Glomerular visceral epithelial cell (primary cell): ENCODE measurements at regions not wholly inside any gene's neighbourhood (a gene's known extent, or its start where the extent isn't known, plus 50 kb on each side); places are given as distances from the start of the nearest gene placed in this dataset.
"Not testable (repeated sequence)": the region's sequence is repeated elsewhere in the genome, so short reads cannot be mapped to it uniquely, and the experiment has no call there.

Source experiments
- DNase-seq: peaks from one replicate; pipeline ENCODE4 v3.0.0-alpha.2; 2016; ENCODE audit errors: extremely low spot score

GRCh38 chr7:32681174-32681518 lies 185.9 kb downstream of the AVL9 start:
- DNase-seq, result no peak

GRCh38 chr7:32680259-32681173 lies 185.2 kb downstream of the AVL9 start:
- DNase-seq, result no peak

- no peak for DNase-seq
These were observed 183.9 kb downstream of the AVL9 start for GRCh38 chr7:32679192-32679591.

GRCh38 chr7:32677593-32677992 lies 182.3 kb downstream of the AVL9 start:
- no peak for DNase-seq

GRCh38 chr7:32676249-32676941 lies 181.1 kb downstream of the AVL9 start:
- DNase-seq, result no peak

GRCh38 chr7:32673275-32673983 lies 178.1 kb downstream of the AVL9 start:
- no peak for DNase-seq

GRCh38 chr7:32670110-32671025 lies 175.1 kb downstream of the AVL9 start:
- DNase-seq, result peak; percentile 90

- peak; percentile 89 for DNase-seq
These were observed 174.0 kb downstream of the AVL9 start for GRCh38 chr7:32669173-32669870.

GRCh38 chr7:32668387-32669097 lies 173.3 kb downstream of the AVL9 start:
- DNase-seq, result peak; percentile 58

GRCh38 chr7:32667586-32667985 lies 172.3 kb downstream of the AVL9 start:
- not testable (repeated sequence) for DNase-seq

GRCh38 chr7:32663805-32664211 lies 168.5 kb downstream of the AVL9 start:
- DNase-seq, result not testable (repeated sequence)

- not testable (repeated sequence) for DNase-seq
These were observed 167.2 kb downstream of the AVL9 start for GRCh38 chr7:32662509-32662908.

GRCh38 chr7:32661929-32662328 lies 166.6 kb downstream of the AVL9 start:
- no peak for DNase-seq

GRCh38 chr7:32661501-32661900 lies 166.2 kb downstream of the AVL9 start:
- no peak for DNase-seq

GRCh38 chr7:32660936-32661335 lies 165.6 kb downstream of the AVL9 start:
- DNase-seq, result no peak

GRCh38 chr7:32659853-32660252 lies 164.6 kb downstream of the AVL9 start:
- DNase-seq, result no peak

GRCh38 chr7:32658467-32658869 lies 163.2 kb downstream of the AVL9 start:
- DNase-seq, result peak; percentile 10

- peak; percentile 68 for DNase-seq
These were observed 162.7 kb downstream of the AVL9 start for GRCh38 chr7:32658034-32658433.

- not testable (repeated sequence) for DNase-seq
These were observed 159.3 kb downstream of the AVL9 start for GRCh38 chr7:32654549-32654948.

- not testable (repeated sequence) for DNase-seq
These were observed 155.1 kb downstream of the AVL9 start for GRCh38 chr7:32650356-32650755.
